GM19455 (cell line): ENCODE measurements at regions not wholly inside any gene's neighbourhood (a gene's known extent, or its start where the extent isn't known, plus 50 kb on each side); places are given as distances from the start of the nearest gene placed in this dataset.

ENCODE experiments used
- ATAC-seq: cut with Tn5 transposase; IDR thresholded peaks from one replicate; pipeline ENCODE4 v1.9.1; 2021; ENCODE audit not compliant: unreplicated experiment

DNA sequence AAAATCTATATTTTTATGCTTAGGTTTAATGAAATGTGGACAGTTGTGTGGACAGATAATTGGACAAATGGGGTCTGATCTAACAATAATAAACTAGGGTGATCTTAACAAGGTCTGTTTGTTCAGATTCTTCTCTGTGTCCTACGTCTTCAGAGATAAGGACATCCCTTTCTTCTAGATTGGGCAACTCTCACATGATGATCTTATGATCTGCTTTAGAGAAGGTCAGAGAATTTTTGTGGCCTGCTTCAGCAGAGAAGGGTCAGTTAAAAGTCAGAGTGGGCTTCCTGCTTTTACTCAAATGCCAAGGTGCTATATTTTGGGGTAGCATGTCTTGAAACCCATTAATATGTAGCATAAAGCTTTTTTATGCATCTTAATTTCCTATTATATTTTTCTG is 63.8 kb upstream of the RGMB start:
- no peak for ATAC-seq

DNA sequence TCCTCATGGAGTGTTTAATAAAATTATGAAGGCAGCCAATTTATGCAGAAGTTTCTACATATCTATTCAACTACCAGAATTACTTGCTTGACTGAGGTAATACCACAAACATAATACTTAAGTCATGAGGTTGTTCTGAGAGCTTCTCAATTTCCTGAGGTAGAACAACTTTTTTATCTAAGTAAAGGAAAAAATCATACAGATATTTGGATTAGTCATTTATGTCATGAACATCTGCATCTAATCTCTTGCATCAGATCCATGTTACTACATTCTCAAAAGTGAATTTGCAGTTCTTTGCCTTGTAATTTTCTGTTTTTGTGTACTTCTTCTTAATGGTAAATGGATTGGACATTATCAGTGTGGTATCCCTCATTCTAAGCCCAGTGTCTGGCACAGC is 60.4 kb upstream of the RGMB start:
- no peak for ATAC-seq

DNA sequence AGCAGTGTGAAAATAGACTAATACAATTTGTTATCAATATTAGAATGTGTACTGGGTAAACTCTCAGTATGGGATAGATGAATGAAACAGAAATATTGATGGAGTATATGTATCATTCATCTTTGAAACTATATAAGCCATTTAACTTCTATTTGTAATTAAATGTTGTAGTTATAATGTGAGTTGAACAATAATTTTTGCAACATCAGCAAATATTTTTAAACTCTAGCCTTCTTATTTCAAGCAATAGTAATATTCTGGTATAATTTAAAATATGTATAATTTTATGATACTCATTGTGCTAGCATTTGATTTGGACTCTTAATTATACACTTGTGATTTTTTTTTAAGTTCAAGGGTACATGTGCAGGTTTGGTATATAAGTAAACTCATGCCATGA is 59.6 kb upstream of the RGMB start:
- ATAC-seq = no peak

DNA sequence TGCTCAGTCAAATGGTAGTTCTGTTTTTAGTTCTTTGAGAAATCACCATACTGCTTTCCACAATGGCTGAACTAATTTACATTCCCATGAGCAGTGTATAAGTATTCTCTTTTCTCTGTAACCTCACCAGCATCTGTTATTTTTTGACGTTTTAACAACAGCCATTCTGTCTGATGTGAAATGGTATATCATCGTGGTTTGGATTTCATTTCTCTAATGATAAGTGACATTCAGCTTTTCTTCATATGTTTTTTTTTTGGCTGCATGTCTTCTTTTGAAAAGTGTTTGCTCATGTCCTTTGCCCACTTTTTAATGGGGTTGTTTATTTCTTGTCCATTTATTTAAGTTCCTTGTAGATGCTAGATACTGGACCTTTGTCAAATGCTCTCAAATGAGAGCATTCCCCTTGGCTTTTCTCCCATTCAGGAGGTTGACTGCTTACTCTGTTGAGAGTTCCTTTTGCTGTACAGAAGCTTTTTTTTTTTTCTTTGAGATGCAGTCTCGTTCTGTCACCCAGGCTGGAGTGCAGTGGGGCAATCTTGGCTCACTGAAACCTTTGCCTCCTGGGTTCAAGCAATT is 58.7 kb upstream of the RGMB start:
- no peak for ATAC-seq

DNA sequence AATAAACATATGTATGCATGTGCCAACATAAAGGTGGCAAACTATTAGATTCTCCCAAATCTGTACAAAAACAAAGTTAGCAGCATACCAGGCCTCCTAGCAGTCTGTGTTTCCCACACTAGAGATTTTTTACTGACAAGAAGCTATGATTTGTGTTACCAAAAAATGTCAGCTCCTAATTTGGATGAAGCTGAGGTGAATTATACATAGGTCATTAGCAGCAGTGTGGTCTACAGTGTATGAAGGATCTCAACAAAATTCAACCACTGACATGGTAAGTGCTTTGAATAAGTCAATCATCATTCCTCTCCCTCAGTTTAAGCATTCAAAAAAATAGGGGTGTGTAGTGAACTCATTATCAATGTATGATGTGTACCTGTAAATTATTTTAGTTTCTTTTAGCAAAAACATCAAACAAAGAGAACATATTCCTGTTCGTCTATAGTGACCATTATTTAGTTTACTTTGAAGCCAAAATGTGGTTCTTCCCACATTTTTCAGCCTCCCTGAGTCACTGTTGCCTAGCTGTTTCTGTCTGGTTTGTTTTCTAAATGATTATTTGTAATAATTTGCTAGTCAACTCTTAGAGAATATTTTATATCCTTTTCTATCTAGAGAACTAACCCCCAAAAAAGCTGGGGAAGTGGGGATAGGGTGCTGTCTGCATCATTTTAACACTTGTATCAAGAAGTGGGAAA is 52.1 kb upstream of the RGMB start:
- no peak for ATAC-seq

DNA sequence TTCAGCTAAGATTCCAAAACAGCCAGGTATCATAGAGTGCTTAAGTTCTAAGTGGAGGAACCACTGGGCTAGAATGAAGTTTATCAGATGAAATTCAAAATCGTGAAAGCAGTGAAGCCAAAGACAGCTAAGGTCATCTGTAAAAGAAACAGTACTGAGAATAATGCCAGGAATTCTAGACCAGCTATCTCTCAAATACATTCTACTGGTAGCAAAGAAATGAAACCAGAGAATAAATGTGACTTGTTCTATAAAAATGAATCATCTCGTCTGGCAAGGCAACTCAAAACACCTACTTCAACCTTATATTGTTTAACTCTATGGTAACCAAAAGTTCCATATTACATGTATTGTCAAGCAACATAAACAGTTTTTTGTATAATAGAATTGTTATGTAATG is 51.3 kb upstream of the RGMB start:
- no peak for ATAC-seq

DNA sequence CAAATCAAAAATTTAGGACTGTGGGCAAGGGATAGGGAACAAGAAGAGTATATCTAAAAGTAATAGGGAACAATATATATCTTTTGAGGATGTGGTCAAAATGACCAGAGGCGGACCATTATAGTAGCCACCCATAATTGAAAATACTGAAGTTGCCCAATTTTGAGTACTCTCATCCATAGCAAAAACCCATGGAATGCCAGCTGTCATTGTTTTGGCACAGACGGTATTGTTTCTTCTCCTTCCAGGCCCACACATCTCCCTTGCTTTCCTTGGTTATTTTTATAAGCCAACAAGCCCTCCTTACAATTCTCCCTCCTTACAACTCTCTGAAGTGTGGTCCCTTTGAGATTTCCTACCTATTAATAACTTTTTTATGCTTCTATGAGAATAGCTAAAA is 50.4 kb upstream of the RGMB start:
- no peak for ATAC-seq
